Neural cell (in vitro differentiated cells): ENCODE measurements at regions not wholly inside any gene's neighbourhood (a gene's known extent, or its start where the extent isn't known, plus 50 kb on each side); places are given as distances from the start of the nearest gene placed in this dataset.

ENCODE experiments used
- H2AFZ ChIP-seq: fragments of 200-600, 300-800 bp; sonication (generic), shearing (Covaris generic); 2 replicates; pipeline ENCODE4 v1.6.0; 2014; ENCODE audit warnings: low read depth, mild to moderate bottlenecking, antibody characterized with exemption, low read length, moderate library complexity
- H3F3A ChIP-seq: fragments of 200-600 bp; shearing (Covaris generic); 2 replicates; pipeline ENCODE4 v1.6.1; 2016; ENCODE audit warnings: mild to moderate bottlenecking, moderate library complexity, mixed read lengths, antibody characterized with exemption, low read length; ENCODE audit not compliant: insufficient read depth, poor library complexity, severe bottlenecking
- H3K27ac ChIP-seq: fragments of 200-600, 300-800 bp; sonication (generic), shearing (Covaris generic); 2 replicates; pipeline ENCODE4 v1.5.1; 2014; ENCODE audit warnings: mild to moderate bottlenecking, low read length, moderate library complexity
- H3K27me3 ChIP-seq: fragments of 300-800, 200-600 bp; sonication (generic), shearing (Covaris generic); 2 replicates; pipeline ENCODE4 v1.6.0; 2014; ENCODE audit warnings: mild to moderate bottlenecking, low read depth, low read length, moderate library complexity; ENCODE audit not compliant: insufficient read depth
- H3K36me3 ChIP-seq: fragments of 300-800, 200-600 bp; sonication (generic), shearing (Covaris generic); 2 replicates; pipeline ENCODE4 v1.5.1; 2014; ENCODE audit warnings: mild to moderate bottlenecking, antibody characterized with exemption, low read length, moderate library complexity; ENCODE audit not compliant: insufficient read depth
- H3K4me2 ChIP-seq: fragments of 300-800, 200-600 bp; sonication (generic), shearing (Covaris generic); 2 replicates; pipeline ENCODE4 v1.6.0; 2014; ENCODE audit warnings: mild to moderate bottlenecking, low read length
- H3K4me3 ChIP-seq: fragments of 300-800, 200-600 bp; sonication (generic), shearing (Covaris generic); 2 replicates; pipeline ENCODE4 v1.5.1; 2014; ENCODE audit warnings: mild to moderate bottlenecking, low read length, moderate library complexity
- H3K79me2 ChIP-seq: fragments of 200-600 bp; shearing (Covaris generic); replicated peaks from 2 replicates; pipeline ENCODE4 v1.6.0; 2014; ENCODE audit warnings: mild to moderate bottlenecking, low read length, moderate library complexity; ENCODE audit not compliant: insufficient read depth
- H3K9ac ChIP-seq: fragments of 300-800, 200-600 bp; sonication (generic), shearing (Covaris generic); 2 replicates; pipeline ENCODE4 v1.6.1; 2016; ENCODE audit warnings: mild to moderate bottlenecking, low read length, mixed read lengths
- H3K9me2 ChIP-seq: fragments of 200-600 bp; shearing (Covaris generic); 2 replicates; pipeline ENCODE4 v1.6.1; 2016; ENCODE audit warnings: mild to moderate bottlenecking, low read length, mixed read lengths; ENCODE audit not compliant: insufficient read depth
- H3K9me3 ChIP-seq: fragments of 200-600, 300-800 bp; sonication (generic), shearing (Covaris generic); 2 replicates; pipeline ENCODE4 v1.6.1; 2016; ENCODE audit warnings: mild to moderate bottlenecking, mixed run types, low read length, moderate library complexity, mixed read lengths
- H4K20me1 ChIP-seq: fragments of 200-600 bp; shearing (Covaris generic); 2 replicates; pipeline ENCODE4 v1.6.1; 2016; ENCODE audit warnings: mild to moderate bottlenecking, mixed run types; ENCODE audit not compliant: insufficient read depth
- CTCF ChIP-seq: fragments of 450-650 bp; IDR thresholded peaks from 2 replicates; pipeline ENCODE4 v1.5.1; 2014; ENCODE audit warnings: antibody characterized with exemption, mild to moderate bottlenecking, moderate library complexity; ENCODE audit not compliant: poor library complexity, severe bottlenecking
- EP300 ChIP-seq: fragments of 450-650 bp; conservative IDR thresholded peaks from 2 replicates; pipeline ENCODE4 v1.6.1; 2014; ENCODE audit warnings: antibody characterized with exemption, mild to moderate bottlenecking, moderate library complexity; ENCODE audit not compliant: poor library complexity, severe bottlenecking
- EZH2 ChIP-seq: fragments of 200-600, 300-800 bp; shearing (Covaris generic), sonication (generic); IDR thresholded peaks from 2 replicates; pipeline ENCODE4 v1.6.1; 2014; ENCODE audit warnings: antibody characterized with exemption, low read length, borderline replicate concordance, mild to moderate bottlenecking; ENCODE audit not compliant: insufficient read depth, poor library complexity, severe bottlenecking
- MXI1 ChIP-seq: fragments of 450-650 bp; conservative IDR thresholded peaks from 2 replicates; pipeline ENCODE4 v1.6.1; 2014; ENCODE audit warnings: antibody characterized with exemption, mild to moderate bottlenecking; ENCODE audit not compliant: poor library complexity, severe bottlenecking
- POLR2AphosphoS5 ChIP-seq: IDR thresholded peaks from 2 replicates; pipeline ENCODE4 v1.6.1; 2012
- RAD21 ChIP-seq: fragments of 450-650 bp; conservative IDR thresholded peaks from 2 replicates; pipeline ENCODE4 v1.6.1; 2014; ENCODE audit warnings: antibody characterized with exemption, mild to moderate bottlenecking, moderate library complexity
- REST ChIP-seq: IDR thresholded peaks from 2 replicates; pipeline ENCODE4 v1.6.1; 2012; ENCODE audit warnings: borderline replicate concordance
- SMC3 ChIP-seq: fragments of 450-650 bp; conservative IDR thresholded peaks from 2 replicates; pipeline ENCODE4 v1.6.1; 2014; ENCODE audit warnings: antibody characterized with exemption, mild to moderate bottlenecking, moderate library complexity; ENCODE audit not compliant: poor library complexity
- TAF1 ChIP-seq: IDR thresholded peaks from 2 replicates; pipeline ENCODE4 v1.6.1; 2012; ENCODE audit warnings: low read depth

- no peaks in the 10 kb centered on the region for H3K36me3 ChIP-seq
- no peak overlapping the region for H2AFZ ChIP-seq
- H3K4me2 ChIP-seq = no peak overlapping the region
- H3K9me3 ChIP-seq = no peaks in the 10 kb centered on the region
- no peaks in the 10 kb centered on the region for H3K9me2 ChIP-seq
- no peaks in the 10 kb centered on the region for H4K20me1 ChIP-seq
- H3K79me2 ChIP-seq = no peaks in the 10 kb centered on the region
- no peak overlapping the region for H3K9ac ChIP-seq
- H3K27me3 ChIP-seq = no peaks in the 10 kb centered on the region
- no peak overlapping the region for H3K4me3 ChIP-seq
- TF ChIP-seq CTCF = no peak
- no peak for TF ChIP-seq MXI1
- no peak for TF ChIP-seq POLR2AphosphoS5
- no peak for TF ChIP-seq EP300
- no peak for TF ChIP-seq RAD21
- no peak for TF ChIP-seq REST
- no peak for TF ChIP-seq SMC3
- no peak for TF ChIP-seq EZH2
- no peak for TF ChIP-seq TAF1
- no peak overlapping the region for H3K27ac ChIP-seq
- H3F3A ChIP-seq = no peaks in the 10 kb centered on the region
These were observed 253.0 kb downstream of the FOXL1 start for GRCh38 chr16:86831366-86831765.

GRCh38 chr16:86833136-86833535 lies 254.8 kb downstream of the FOXL1 start:
- no peak overlapping the region for H3K4me2 ChIP-seq
- H3K27me3 ChIP-seq = no peaks in the 10 kb centered on the region

More at GRCh38 chr16:86833136-86833535, 254.8 kb downstream of the FOXL1 start:
- no peak overlapping the region for H3K9ac ChIP-seq
- no peak overlapping the region for H3K4me3 ChIP-seq
- no peak overlapping the region for H3K27ac ChIP-seq
- no peaks in the 10 kb centered on the region for H3K9me2 ChIP-seq
- no peak overlapping the region for H2AFZ ChIP-seq
- no peaks in the 10 kb centered on the region for H3K79me2 ChIP-seq
- H4K20me1 ChIP-seq = no peaks in the 10 kb centered on the region
- H3F3A ChIP-seq = no peaks in the 10 kb centered on the region
- H3K36me3 ChIP-seq = no peaks in the 10 kb centered on the region
- H3K9me3 ChIP-seq = no peaks in the 10 kb centered on the region
- TF ChIP-seq POLR2AphosphoS5 (no peak), EZH2 (no peak), MXI1 (no peak), REST (no peak), TAF1 (no peak)
